DMS53 (cell line): ENCODE measurements at regions not wholly inside any gene's neighbourhood (a gene's known extent, or its start where the extent isn't known, plus 50 kb on each side); places are given as distances from the start of the nearest gene placed in this dataset.

Experiments used
- DNase-seq: peaks from one replicate; lab custom pipeline; 2025; lab: John Stamatoyannopoulos, UW

- no peak for DNase-seq
Measured at GRCh38 chr5:30932273-30933017, 261.0 kb upstream of the CDH6 start.

GRCh38 chr5:30930736-30931135 is 262.8 kb upstream of the CDH6 start:
- DNase-seq: no peak

GRCh38 chr5:30928956-30929355 is 264.5 kb upstream of the CDH6 start:
- DNase-seq: no peak

GRCh38 chr5:30926218-30926617 is 267.3 kb upstream of the CDH6 start:
- no peak for DNase-seq

GRCh38 chr5:30921388-30921787 is 272.1 kb upstream of the CDH6 start:
- no peak for DNase-seq

- peak; percentile 8 for DNase-seq
Measured at GRCh38 chr5:30918171-30918570, 275.3 kb upstream of the CDH6 start.

- DNase-seq: no peak
Measured at GRCh38 chr5:30908356-30908755, 285.1 kb upstream of the CDH6 start.

- DNase-seq: no peak
Measured at GRCh38 chr5:30900367-30900766, 293.1 kb upstream of the CDH6 start.

GRCh38 chr5:30894811-30895210 is 298.7 kb upstream of the CDH6 start:
- DNase-seq: no peak

GRCh38 chr5:30891660-30892059 is 301.8 kb upstream of the CDH6 start:
- DNase-seq: no peak

- DNase-seq: no peak
Measured at GRCh38 chr5:30890377-30890776, 303.1 kb upstream of the CDH6 start.

GRCh38 chr5:30880514-30880913 is 313.0 kb upstream of the CDH6 start:
- DNase-seq: no peak

GRCh38 chr5:30879887-30880286 is 313.6 kb upstream of the CDH6 start:
- DNase-seq: no peak

- no peak for DNase-seq
Measured at GRCh38 chr5:30878746-30879145, 314.7 kb upstream of the CDH6 start.

GRCh38 chr5:30878296-30878695 is 315.2 kb upstream of the CDH6 start:
- DNase-seq: no peak

GRCh38 chr5:30874241-30875034 is 319.0 kb upstream of the CDH6 start:
- DNase-seq: no peak

GRCh38 chr5:30871196-30871595 is 322.3 kb upstream of the CDH6 start:
- no peak for DNase-seq

- DNase-seq: no peak
Measured at GRCh38 chr5:30867711-30868110, 325.8 kb upstream of the CDH6 start.

GRCh38 chr5:30866142-30866541 is 327.3 kb upstream of the CDH6 start:
- DNase-seq: no peak

GRCh38 chr5:30856242-30856641 is 337.2 kb upstream of the CDH6 start:
- DNase-seq: no peak

- DNase-seq: no peak
Measured at GRCh38 chr5:30853158-30853557, 340.3 kb upstream of the CDH6 start.

GRCh38 chr5:30850866-30851265 is 342.6 kb upstream of the CDH6 start:
- no peak for DNase-seq

- peak; percentile 52 for DNase-seq
Measured at GRCh38 chr5:30849931-30850710, 343.4 kb upstream of the CDH6 start.
